H1 (cell line): ENCODE measurements at regions not wholly inside any gene's neighbourhood (a gene's known extent, or its start where the extent isn't known, plus 50 kb on each side); places are given as distances from the start of the nearest gene placed in this dataset.

Experiments
- CHD7 ChIP-seq: fragments of 300-600 bp; sonication (generic); IDR thresholded peaks from 2 replicates; pipeline ENCODE4 v1.7.1; 2012; ENCODE audit warnings: low read length, moderate library complexity, mild to moderate bottlenecking, inconsistent platforms; ENCODE audit not compliant: insufficient replicate concordance
- MAFK ChIP-seq: IDR thresholded peaks from 2 replicates; pipeline ENCODE4 v1.6.1; 2012; ENCODE audit warnings: low read depth, mild to moderate bottlenecking, improper control_type of control experiment, low read length
- TF ChIP-seq, protein P1 (sequence below): IDR thresholded peaks from 2 replicates; pipeline ENCODE4 v1.6.1; 2012; ENCODE audit warnings: low read length, inconsistent platforms

DNA sequence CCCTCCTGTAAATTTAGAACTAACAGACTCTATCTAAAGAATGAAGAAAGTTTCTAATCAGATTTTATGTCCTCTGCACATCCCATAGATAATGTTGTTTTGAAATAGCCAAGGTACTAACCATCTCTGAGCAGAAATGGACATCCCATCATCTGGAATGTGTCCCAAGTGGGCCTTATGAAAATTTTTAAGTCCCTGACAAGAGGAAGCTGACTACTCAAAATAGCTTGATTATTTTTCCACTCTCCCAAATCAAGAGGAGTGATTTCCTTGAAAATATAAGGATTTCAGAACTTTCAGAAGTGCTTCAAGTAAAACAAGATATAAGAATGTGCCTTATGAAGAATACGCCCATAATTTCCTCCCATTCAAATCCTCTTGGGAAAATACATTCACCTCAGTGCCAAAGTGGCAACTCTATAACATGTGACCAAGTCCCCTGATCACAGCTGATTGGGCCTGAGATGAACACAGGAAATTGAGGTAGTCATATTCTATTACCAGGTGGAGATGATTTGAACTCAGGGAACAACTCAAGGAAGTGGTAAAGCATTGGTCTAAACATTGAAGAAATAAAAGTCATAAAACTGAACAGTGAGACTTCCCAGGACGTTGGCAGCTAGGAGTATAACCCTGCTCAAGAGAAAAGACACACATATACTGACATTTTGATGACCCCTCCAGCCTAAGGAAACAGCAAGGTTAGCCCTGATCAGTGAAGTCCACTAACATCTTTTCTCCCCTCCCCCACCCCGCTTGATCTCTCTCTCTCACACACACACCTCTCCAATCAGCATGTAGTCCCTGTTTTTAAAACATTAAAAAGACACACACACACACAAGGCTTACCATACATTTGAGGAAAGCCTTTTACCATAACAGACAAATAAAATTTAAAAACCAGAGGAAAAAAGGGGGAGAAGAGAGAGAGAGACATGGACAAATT lies 70.8 kb upstream of the TEAD1 start (continued):
- TF ChIP-seq CHD7, result no peak
- TF ChIP-seq, protein P1, sequence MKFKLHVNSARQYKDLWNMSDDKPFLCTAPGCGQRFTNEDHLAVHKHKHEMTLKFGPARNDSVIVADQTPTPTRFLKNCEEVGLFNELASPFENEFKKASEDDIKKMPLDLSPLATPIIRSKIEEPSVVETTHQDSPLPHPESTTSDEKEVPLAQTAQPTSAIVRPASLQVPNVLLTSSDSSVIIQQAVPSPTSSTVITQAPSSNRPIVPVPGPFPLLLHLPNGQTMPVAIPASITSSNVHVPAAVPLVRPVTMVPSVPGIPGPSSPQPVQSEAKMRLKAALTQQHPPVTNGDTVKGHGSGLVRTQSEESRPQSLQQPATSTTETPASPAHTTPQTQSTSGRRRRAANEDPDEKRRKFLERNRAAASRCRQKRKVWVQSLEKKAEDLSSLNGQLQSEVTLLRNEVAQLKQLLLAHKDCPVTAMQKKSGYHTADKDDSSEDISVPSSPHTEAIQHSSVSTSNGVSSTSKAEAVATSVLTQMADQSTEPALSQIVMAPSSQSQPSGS, result no peak
- no peak for TF ChIP-seq MAFK
